HepG2 (cell line): ENCODE measurements at regions not wholly inside any gene's neighbourhood (a gene's known extent, or its start where the extent isn't known, plus 50 kb on each side); places are given as distances from the start of the nearest gene placed in this dataset.
A peak's percentile ranks its signal among the peaks of the same experiment; 100 is the strongest.

Source experiments
- ATAC-seq: fragments of 200-7000 bp; cut with Tn5 transposase; 3 replicates; pipeline ENCODE4 v1.9.1; 2020; ENCODE audit warnings: mild to moderate bottlenecking, moderate library complexity
- BruUV-seq: library from RNA; stranded (reverse); fragments of 400-500 nt; replicated peaks from 2 replicates; lab custom pipeline; 2021; lab: Mats Ljungman, UMichigan
- CTCF ChIA-PET: fragments of 300-600 bp; formaldehyde crosslinking; extraction: SDS; loops from one replicate; lab custom pipeline; 2021; ENCODE audit warnings: low total read pairs, inconsistent platforms, low intra/inter-chr PET ratio; lab: Yijun Ruan, JAX
- POLR2A ChIA-PET: fragments of 350-600 bp; sonication (Branson Sonifier 250); formaldehyde crosslinking; loops from one replicate; lab custom pipeline; 2020; ENCODE audit warnings: antibody characterized with exemption, inconsistent platforms; lab: Yijun Ruan, JAX
- DNase-seq: peaks from one replicate; pipeline ENCODE4 v3.0.0-alpha.2; 2015; ENCODE audit warnings: low spot score
- FAIRE-seq: peaks from 3 replicates; lab custom pipeline; 2011; peaks lifted over from hg19 to GRCh38; lab: Jason Lieb, UNC
- H2AFZ ChIP-seq: one replicate; pipeline ENCODE4 v1.6.1; 2011; ENCODE audit warnings: low read length, inconsistent platforms
- H3K27ac ChIP-seq: fragments of 300-600 bp; 3 replicates; pipeline ENCODE4 v1.8.0; 2011; ENCODE audit warnings: mixed run types, mild to moderate bottlenecking, mixed read lengths, low read length, inconsistent platforms; ENCODE audit not compliant: insufficient read depth; ENCODE audit errors: extremely low read length
- H3K27me3 ChIP-seq, 2 experiments: fragments of 200-600 bp in 1 of 2; 2 replicates in 1 of 2; 3 replicates in 1 of 2; pipeline versions ENCODE4 v1.6.0 to v1.8.0; 2011; ENCODE audit warnings: low read length in 2 of 2, mild to moderate bottlenecking in 2 of 2, moderate library complexity in 2 of 2, inconsistent platforms in 1 of 2; ENCODE audit not compliant: insufficient read depth in 2 of 2, control insufficient read depth in 1 of 2
- H3K36me3 ChIP-seq, 2 experiments: fragments of 200-600 bp in 1 of 2; replicated peaks in 1 of 2; 2 replicates in 1 of 2; 3 replicates in 1 of 2; pipeline versions ENCODE4 v1.5.1 to v1.8.0; 2011; ENCODE audit warnings: low read length in 2 of 2, inconsistent platforms in 1 of 2; ENCODE audit not compliant: insufficient read depth in 2 of 2, control insufficient read depth in 1 of 2
- H3K4me1 ChIP-seq: 2 replicates; pipeline ENCODE4 v1.5.1; 2012; ENCODE audit warnings: low read length, inconsistent platforms; ENCODE audit not compliant: insufficient read depth
- H3K4me2 ChIP-seq: 2 replicates; pipeline ENCODE4 v1.6.0; 2011; ENCODE audit warnings: low read depth, low read length, inconsistent platforms
- H3K4me3 ChIP-seq, 3 experiments: fragments of 200-600 bp in 1 of 3; sonication (generic), shearing (Covaris generic) in 1 of 3; replicated peaks in 1 of 3; 2 replicates each; pipeline ENCODE4 v1.5.1; 2011 to 2016; ENCODE audit warnings: low read length in 3 of 3, inconsistent platforms in 2 of 3, low read depth in 2 of 3, mild to moderate bottlenecking in 2 of 3, control low read depth in 1 of 3, mixed read lengths in 1 of 3; ENCODE audit not compliant: insufficient read depth in 1 of 3
- H3K79me2 ChIP-seq: one replicate; pipeline ENCODE4 v1.6.1; 2011; ENCODE audit warnings: low read length, inconsistent platforms; ENCODE audit not compliant: insufficient read depth
- H3K9ac ChIP-seq: 2 replicates; pipeline ENCODE4 v1.6.0; 2011; ENCODE audit warnings: mild to moderate bottlenecking, low read depth, low read length, inconsistent platforms; ENCODE audit not compliant: insufficient read depth
- H3K9me3 ChIP-seq: 2 replicates; pipeline ENCODE4 v1.5.1; 2012; ENCODE audit warnings: mild to moderate bottlenecking, low read length
- H4K20me1 ChIP-seq: 2 replicates; pipeline ENCODE4 v1.6.0; 2011; ENCODE audit warnings: inconsistent platforms, mild to moderate bottlenecking, low read length, moderate library complexity; ENCODE audit not compliant: insufficient read depth
- ATF7 ChIP-seq, 2 experiments: fragments of 450-650 bp in 1 of 2; sonication (generic) in 1 of 2; formaldehyde crosslinking in 1 of 2; IDR thresholded peaks; 2 replicates each; pipeline versions ENCODE4 v1.4.0 to v1.6.1; 2016 to 2020; ENCODE audit warnings: antibody characterized with exemption in 1 of 2, mild to moderate bottlenecking in 1 of 2, missing genetic modification reagents in 1 of 2
- CREB1 ChIP-seq, 2 experiments: fragments of 450-650 bp in 1 of 2; IDR thresholded peaks; 2 replicates each; pipeline ENCODE4 v1.6.1; 2016 to 2017; ENCODE audit warnings: control low read depth in 1 of 2, mild to moderate bottlenecking in 1 of 2, missing compliant biosample characterization in 1 of 2, missing genetic modification characterization in 1 of 2
- HNF1A ChIP-seq, 2 experiments: sonication (generic) in 1 of 2; formaldehyde crosslinking in 1 of 2; IDR thresholded peaks; 2 replicates each; pipeline versions ENCODE4 v1.4.0 to v1.6.1; 2016 to 2020; ENCODE audit warnings: borderline replicate concordance in 1 of 2, low read depth in 1 of 2, mild to moderate bottlenecking in 1 of 2, missing genetic modification reagents in 1 of 2
- MAFK ChIP-seq, 2 experiments: IDR thresholded peaks in 1 of 2; conservative IDR thresholded peaks in 1 of 2; 2 replicates each; pipeline ENCODE4 v1.6.1; 2011; ENCODE audit warnings: improper control_type of control experiment in 2 of 2, low read length in 2 of 2
- PITX1 ChIP-seq: sonication (generic); formaldehyde crosslinking; IDR thresholded peaks from 2 replicates; pipeline ENCODE4 v1.5.1; 2020; ENCODE audit warnings: mild to moderate bottlenecking, missing genetic modification reagents
- SUZ12 ChIP-seq: fragments of 150-350 bp; IDR thresholded peaks from 2 replicates; pipeline ENCODE4 v1.6.1; 2014; ENCODE audit warnings: low read depth, low read length
- U2AF1 ChIP-seq: fragments of 200-400 bp; formaldehyde crosslinking; optimal IDR thresholded peaks from 2 replicates; pipeline ENCODE3; 2017; ENCODE audit warnings: mild to moderate bottlenecking, low read depth, low read length
- ZNF10 ChIP-seq: sonication (generic); formaldehyde crosslinking; IDR thresholded peaks from 2 replicates; pipeline ENCODE4 v1.4.0; 2020; ENCODE audit warnings: mild to moderate bottlenecking, low read depth, missing genetic modification reagents, borderline replicate concordance
- ZNF333 ChIP-seq: sonication (generic); formaldehyde crosslinking; IDR thresholded peaks from 2 replicates; pipeline ENCODE4 v1.4.0; 2020; ENCODE audit warnings: mild to moderate bottlenecking, missing genetic modification reagents, borderline replicate concordance
- ZNF777 ChIP-seq: sonication (generic); formaldehyde crosslinking; IDR thresholded peaks from 2 replicates; pipeline ENCODE4 v1.4.0; 2020; ENCODE audit warnings: missing genetic modification reagents
- WGBS: methylation state at CpG from one replicate; pipeline ENCODE4 v1.1.6; 2017; ENCODE audit warnings: low lambda C conversion rate; 5-methylcytosine and 5-hydroxymethylcytosine counted together
- in situ Hi-C: cut with HindIII; loops from 2 replicates; pipeline ENCODE4 v1.10.0; 2017; ENCODE audit warnings: low pct_unique_long_range_greater_than_20kb; ENCODE audit not compliant: extremely low pct_ligation_motif_present
- intact Hi-C: fragments of 100-400 bp; cut with micrococcal nuclease; formaldehyde crosslinking; loops from one replicate; pipeline ENCODE4 v1.10.0; 2022; ENCODE audit not compliant: unreplicated experiment
- TF ChIP-seq, protein P1 (sequence below): sonication (generic); formaldehyde crosslinking; IDR thresholded peaks from 2 replicates; pipeline ENCODE4 v1.5.0; 2020; ENCODE audit warnings: mild to moderate bottlenecking, missing genetic modification reagents

DNA sequence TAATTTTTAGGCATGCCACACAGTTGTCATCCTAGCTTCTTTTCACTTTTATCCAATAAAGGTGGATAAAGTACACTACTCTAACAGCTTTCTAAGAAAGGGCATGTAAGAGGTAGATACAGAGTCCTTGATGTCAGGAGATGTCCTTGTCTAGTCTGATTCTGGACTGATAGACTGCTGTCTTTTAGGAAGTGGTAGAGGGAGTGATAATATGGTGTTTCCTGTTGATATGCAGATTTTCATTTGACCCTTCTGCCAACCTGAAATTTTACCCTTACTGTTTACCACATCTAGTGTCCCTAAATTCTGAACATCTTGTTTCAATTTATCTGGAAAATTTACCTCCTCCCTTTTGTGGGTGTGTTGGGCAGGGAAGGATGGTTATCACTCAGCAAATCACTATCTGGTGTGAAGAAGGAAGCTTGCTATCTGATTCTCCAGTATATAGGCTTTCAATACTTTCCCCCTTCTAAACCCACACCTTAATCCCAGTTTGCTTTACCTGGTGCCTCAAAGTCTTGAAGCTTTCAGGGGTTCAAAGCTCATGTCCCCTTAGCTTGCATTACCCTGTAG is 354.9 kb upstream of the SNX7 start (continued):
- TF ChIP-seq, protein P1, sequence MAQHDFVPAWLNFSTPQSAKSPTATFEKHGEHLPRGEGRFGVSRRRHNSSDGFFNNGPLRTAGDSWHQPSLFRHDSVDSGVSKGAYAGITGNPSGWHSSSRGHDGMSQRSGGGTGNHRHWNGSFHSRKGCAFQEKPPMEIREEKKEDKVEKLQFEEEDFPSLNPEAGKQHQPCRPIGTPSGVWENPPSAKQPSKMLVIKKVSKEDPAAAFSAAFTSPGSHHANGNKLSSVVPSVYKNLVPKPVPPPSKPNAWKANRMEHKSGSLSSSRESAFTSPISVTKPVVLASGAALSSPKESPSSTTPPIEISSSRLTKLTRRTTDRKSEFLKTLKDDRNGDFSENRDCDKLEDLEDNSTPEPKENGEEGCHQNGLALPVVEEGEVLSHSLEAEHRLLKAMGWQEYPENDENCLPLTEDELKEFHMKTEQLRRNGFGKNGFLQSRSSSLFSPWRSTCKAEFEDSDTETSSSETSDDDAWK: no peak
- TF ChIP-seq PITX1 (CRISPR knock-in tag): no peak
- TF ChIP-seq HNF1A (IDR thresholded peaks at IDR 0.05; ENCODE audit: low read depth): no peak
- no peak for TF ChIP-seq HNF1A (CRISPR knock-in tag; IDR thresholded peaks at IDR 0.05; ENCODE audit: borderline replicate concordance)
- TF ChIP-seq U2AF1: no peak
- TF ChIP-seq ZNF10 (CRISPR knock-in tag): no peak
- no peak for TF ChIP-seq SUZ12
- TF ChIP-seq ZNF777 (CRISPR knock-in tag): no peak

GRCh38 chr1:98305362-98305761 is 356.2 kb upstream of the SNX7 start:
- no peaks in the 10 kb centered on the region for H3K79me2 ChIP-seq
- ChIA-PET CTCF (no interaction called here), POLR2A (no interaction called here)
- H3K9ac ChIP-seq: no peak overlapping the region
- no peaks in the 10 kb centered on the region for H3K36me3 ChIP-seq
- in situ Hi-C loops (no loop called here), intact Hi-C loops (no loop called here)
- no peak for DNase-seq
- no peak overlapping the region for H3K27ac ChIP-seq
- H3K27me3 ChIP-seq: no peaks in the 10 kb centered on the region
- no peak for FAIRE-seq
- no peak overlapping the region for H3K4me3 ChIP-seq
- no peak overlapping the region for H2AFZ ChIP-seq
- no peak overlapping the region for H3K4me2 ChIP-seq
- no peak for ATAC-seq
- BruUV-seq: no TSS peak
- H3K4me1 ChIP-seq: no peaks in the 10 kb centered on the region
- TF ChIP-seq CREB1 (IDR thresholded peaks at IDR 0.05) (0 out of 2 replicates have a peak, but pooled peaks have one; percentile 15), CREB1 (CRISPR knock-in tag; IDR thresholded peaks at IDR 0.05) (no peak), ATF7 (IDR thresholded peaks at IDR 0.05) (peak; percentile 72), ATF7 (CRISPR knock-in tag; IDR thresholded peaks at IDR 0.05) (no peak), ZNF333 (CRISPR knock-in tag) (no peak), MAFK (conservative IDR thresholded peaks at IDR 0.05 in 1 of 2, IDR thresholded peaks at IDR 0.05 in 1 of 2; ENCODE audit: low read length in 2 of 2) (peak in 1 of 2 experiments; percentile 54; a peak in 2 of 4 replicates)
- no peaks in the 10 kb centered on the region for H4K20me1 ChIP-seq
- H3K9me3 ChIP-seq: no peaks in the 10 kb centered on the region
- 2% methylated on average over 2 of the region's 2 CpGs for WGBS
